Neural progenitor cell (in vitro differentiated cells): ENCODE measurements at regions not wholly inside any gene's neighbourhood (a gene's known extent, or its start where the extent isn't known, plus 50 kb on each side); places are given as distances from the start of the nearest gene placed in this dataset.

Experiments
- DNase-seq: peaks from one replicate; pipeline ENCODE4 v3.0.0-alpha.2; 2016; ENCODE audit warnings: low spot score
- H2AFZ ChIP-seq: fragments of 200-600 bp; sonication (generic); replicated peaks from 2 replicates; pipeline ENCODE4 v1.6.1; 2016; ENCODE audit warnings: antibody characterized with exemption
- H3F3A ChIP-seq: fragments of 200-600 bp; sonication (generic); 2 replicates; pipeline ENCODE4 v1.6.1; 2016; ENCODE audit warnings: antibody characterized with exemption, low read depth
- H3K27ac ChIP-seq: fragments of 200-600 bp; sonication (generic); 2 replicates; pipeline ENCODE4 v1.5.1; 2016; ENCODE audit warnings: mild to moderate bottlenecking
- H3K27me3 ChIP-seq: fragments of 200-600 bp; sonication (generic); 2 replicates; pipeline ENCODE4 v1.6.1; 2016; ENCODE audit warnings: mild to moderate bottlenecking, moderate library complexity
- H3K36me3 ChIP-seq: fragments of 200-600 bp; sonication (generic); 2 replicates; pipeline ENCODE4 v1.5.1; 2016
- H3K4me1 ChIP-seq: fragments of 200-600 bp; sonication (generic); 2 replicates; pipeline ENCODE4 v1.6.1; 2016; ENCODE audit warnings: mixed run types
- H3K4me2 ChIP-seq: fragments of 200-600 bp; sonication (generic); 2 replicates; pipeline ENCODE4 v1.6.1; 2016
- H3K4me3 ChIP-seq: fragments of 200-600 bp; sonication (generic); 2 replicates; pipeline ENCODE4 v1.5.1; 2016
- H3K79me2 ChIP-seq: fragments of 200-600 bp; sonication (generic); 2 replicates; pipeline ENCODE4 v1.6.1; 2016; ENCODE audit warnings: low read depth
- H3K9ac ChIP-seq: fragments of 200-600 bp; sonication (generic); 2 replicates; pipeline ENCODE4 v1.6.1; 2016
- H3K9me3 ChIP-seq: fragments of 200-600 bp; sonication (generic); 2 replicates; pipeline ENCODE4 v1.5.1; 2016; ENCODE audit warnings: low read depth
- H4K20me1 ChIP-seq: fragments of 200-600 bp; sonication (generic); 2 replicates; pipeline ENCODE4 v1.6.1; 2016; ENCODE audit warnings: low read depth
- H3K27ac Mint-ChIP-seq: 3 replicates; pipeline ENCODE4 v1.8.0; 2021; ENCODE audit warnings: mixed read lengths
- H3K27me3 Mint-ChIP-seq: 2 replicates; pipeline ENCODE4 v1.8.0; 2022; ENCODE audit warnings: low read depth, mild to moderate bottlenecking, inconsistent platforms, moderate library complexity, mixed read lengths; ENCODE audit not compliant: insufficient read depth
- H3K36me3 Mint-ChIP-seq: 3 replicates; pipeline ENCODE4 v1.8.0; 2021; ENCODE audit warnings: mixed read lengths
- H3K4me1 Mint-ChIP-seq: 3 replicates; pipeline ENCODE4 v1.8.0; 2021; ENCODE audit warnings: mixed read lengths
- H3K4me3 Mint-ChIP-seq: 3 replicates; pipeline ENCODE4 v1.8.0; 2021; ENCODE audit warnings: mild to moderate bottlenecking, moderate library complexity, mixed read lengths
- H3K9me3 Mint-ChIP-seq: 3 replicates; pipeline ENCODE4 v1.8.0; 2020; ENCODE audit warnings: mixed read lengths
- EZH2 ChIP-seq: fragments of 200-600 bp; sonication (generic); IDR thresholded peaks from 2 replicates; pipeline ENCODE4 v1.6.1; 2017; ENCODE audit warnings: antibody characterized with exemption, mild to moderate bottlenecking, moderate library complexity
- EZH2phosphoT487 ChIP-seq: fragments of 200-600 bp; sonication (generic); IDR thresholded peaks from 2 replicates; pipeline ENCODE4 v1.6.1; 2017; ENCODE audit warnings: antibody characterized with exemption
- TF ChIP-seq, protein P1 (sequence below): fragments of 200-600 bp; sonication (generic); IDR thresholded peaks from 2 replicates; pipeline ENCODE4 v1.5.1; 2017; ENCODE audit warnings: antibody characterized with exemption, mild to moderate bottlenecking

DNA sequence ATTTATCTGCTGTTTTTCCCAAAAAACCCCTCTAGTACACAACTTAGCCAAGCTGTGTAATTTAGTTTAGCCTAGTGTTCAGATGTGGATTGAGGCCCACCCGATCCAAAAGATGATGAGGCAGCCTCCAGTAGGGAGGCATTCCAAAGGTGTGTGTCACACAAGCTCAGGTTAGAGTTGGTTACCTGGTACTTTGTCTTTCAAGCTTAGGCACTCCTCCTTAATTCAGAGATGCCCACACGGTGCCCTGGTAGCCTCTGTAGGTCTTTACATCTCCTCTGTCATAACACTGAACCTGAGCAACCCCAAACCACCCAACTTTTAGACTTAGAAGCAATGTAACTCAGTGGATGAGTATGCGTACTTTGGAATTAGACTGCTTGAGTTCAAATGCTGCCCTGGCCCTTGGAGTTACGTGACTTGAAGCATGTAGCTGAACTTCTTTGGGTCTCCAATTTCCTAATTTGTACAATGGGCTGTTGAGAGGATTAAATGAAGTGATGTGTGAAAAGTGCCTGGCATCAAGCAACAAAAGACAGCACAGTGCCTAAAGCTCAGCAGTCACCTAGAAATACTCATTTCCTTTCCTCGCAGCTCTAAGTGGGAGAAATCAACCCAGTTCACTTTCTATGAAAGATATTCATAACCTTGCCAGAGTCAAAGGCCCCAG lies 284.6 kb upstream of the RARB start:
- H3K36me3 ChIP-seq: no peaks in the 10 kb centered on the region
- DNase-seq: peak; percentile 22
- no peak overlapping the region for H3K4me3 ChIP-seq
- H3K9me3 Mint-ChIP-seq: peaks cover 5% of the 10 kb centered on the region
- H3K9ac ChIP-seq: no peak overlapping the region
- no peaks in the 10 kb centered on the region for H3K79me2 ChIP-seq
- no peak overlapping the region for H3K4me3 Mint-ChIP-seq
- H3K27ac ChIP-seq: no peak overlapping the region
- H3K4me2 ChIP-seq: no peak overlapping the region
- H3K27me3 Mint-ChIP-seq: peaks cover 5% of the 10 kb centered on the region
- H4K20me1 ChIP-seq: no peaks in the 10 kb centered on the region
- no peak overlapping the region for H2AFZ ChIP-seq
- H3K27ac Mint-ChIP-seq: no peak overlapping the region
- H3K36me3 Mint-ChIP-seq: peaks cover 3% of the 10 kb centered on the region
- no peaks in the 10 kb centered on the region for H3F3A ChIP-seq
- H3K9me3 ChIP-seq: no peaks in the 10 kb centered on the region
- H3K4me1 Mint-ChIP-seq: no peaks in the 10 kb centered on the region
- no peaks in the 10 kb centered on the region for H3K27me3 ChIP-seq
- no peak for TF ChIP-seq EZH2phosphoT487
- H3K4me1 ChIP-seq: peaks cover 6% of the 10 kb centered on the region

DNA sequence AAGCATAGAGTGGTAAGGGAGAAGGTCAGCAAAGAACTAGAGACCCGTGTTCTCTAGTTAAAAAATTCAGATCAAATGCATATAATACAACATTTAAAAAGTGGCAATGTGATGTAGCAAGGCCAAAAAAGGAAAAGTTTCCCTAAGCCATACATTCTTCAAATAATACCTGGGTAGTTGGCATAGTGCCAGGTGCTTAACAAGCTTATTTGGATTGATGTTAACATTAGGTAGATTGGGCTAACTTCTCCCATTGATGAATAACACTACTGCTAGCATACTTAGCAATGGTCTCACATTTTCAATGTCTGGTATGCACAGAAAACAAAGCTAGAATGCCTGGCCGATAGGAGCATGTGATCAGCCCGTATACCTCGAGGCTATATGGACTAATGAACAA lies 283.6 kb upstream of the RARB start:
- Histone ChIP-seq H3K36me3 (no peaks in the 10 kb centered on the region), H3K9me3 (no peaks in the 10 kb centered on the region), H2AFZ (no peak overlapping the region), H3K79me2 (no peaks in the 10 kb centered on the region), H3K4me1 (peaks cover 6% of the 10 kb centered on the region), H3K4me2 (no peak overlapping the region), H3K27me3 (no peaks in the 10 kb centered on the region), H3K27ac (no peak overlapping the region), H3K9ac (no peak overlapping the region), H3F3A (no peaks in the 10 kb centered on the region), H3K4me3 (no peak overlapping the region), H4K20me1 (no peaks in the 10 kb centered on the region)
- no peak overlapping the region for H3K4me3 Mint-ChIP-seq
- TF ChIP-seq EZH2: no peak
- TF ChIP-seq, protein P1, sequence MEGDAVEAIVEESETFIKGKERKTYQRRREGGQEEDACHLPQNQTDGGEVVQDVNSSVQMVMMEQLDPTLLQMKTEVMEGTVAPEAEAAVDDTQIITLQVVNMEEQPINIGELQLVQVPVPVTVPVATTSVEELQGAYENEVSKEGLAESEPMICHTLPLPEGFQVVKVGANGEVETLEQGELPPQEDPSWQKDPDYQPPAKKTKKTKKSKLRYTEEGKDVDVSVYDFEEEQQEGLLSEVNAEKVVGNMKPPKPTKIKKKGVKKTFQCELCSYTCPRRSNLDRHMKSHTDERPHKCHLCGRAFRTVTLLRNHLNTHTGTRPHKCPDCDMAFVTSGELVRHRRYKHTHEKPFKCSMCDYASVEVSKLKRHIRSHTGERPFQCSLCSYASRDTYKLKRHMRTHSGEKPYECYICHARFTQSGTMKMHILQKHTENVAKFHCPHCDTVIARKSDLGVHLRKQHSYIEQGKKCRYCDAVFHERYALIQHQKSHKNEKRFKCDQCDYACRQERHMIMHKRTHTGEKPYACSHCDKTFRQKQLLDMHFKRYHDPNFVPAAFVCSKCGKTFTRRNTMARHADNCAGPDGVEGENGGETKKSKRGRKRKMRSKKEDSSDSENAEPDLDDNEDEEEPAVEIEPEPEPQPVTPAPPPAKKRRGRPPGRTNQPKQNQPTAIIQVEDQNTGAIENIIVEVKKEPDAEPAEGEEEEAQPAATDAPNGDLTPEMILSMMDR: no peak
- TF ChIP-seq EZH2phosphoT487: no peak
- peaks cover 5% of the 10 kb centered on the region for H3K27me3 Mint-ChIP-seq
- no peak for DNase-seq
- no peaks in the 10 kb centered on the region for H3K4me1 Mint-ChIP-seq
- H3K9me3 Mint-ChIP-seq: peaks cover 5% of the 10 kb centered on the region
- peaks cover 3% of the 10 kb centered on the region for H3K36me3 Mint-ChIP-seq
- H3K27ac Mint-ChIP-seq: no peak overlapping the region

GRCh38 chr3:25145176-25145575 lies 282.9 kb upstream of the RARB start:
- Mint-ChIP-seq H3K36me3 (peaks cover 3% of the 10 kb centered on the region), H3K9me3 (peaks cover 5% of the 10 kb centered on the region), H3K27ac (no peak overlapping the region), H3K4me3 (no peak overlapping the region), H3K27me3 (peaks cover 5% of the 10 kb centered on the region), H3K4me1 (no peaks in the 10 kb centered on the region)
- Histone ChIP-seq H3K4me1 (peaks cover 9% of the 10 kb centered on the region), H3K4me2 (no peak overlapping the region), H3K9me3 (no peaks in the 10 kb centered on the region), H4K20me1 (no peaks in the 10 kb centered on the region), H3K9ac (no peak overlapping the region), H2AFZ (peak overlapping the region; percentile 56), H3K79me2 (no peaks in the 10 kb centered on the region), H3K4me3 (no peak overlapping the region), H3K27ac (no peak overlapping the region), H3K36me3 (no peaks in the 10 kb centered on the region), H3K27me3 (no peaks in the 10 kb centered on the region), H3F3A (no peaks in the 10 kb centered on the region)
- DNase-seq: no peak
- TF ChIP-seq EZH2 (no peak), EZH2phosphoT487 (no peak)
- TF ChIP-seq, protein P1: no peak

DNA sequence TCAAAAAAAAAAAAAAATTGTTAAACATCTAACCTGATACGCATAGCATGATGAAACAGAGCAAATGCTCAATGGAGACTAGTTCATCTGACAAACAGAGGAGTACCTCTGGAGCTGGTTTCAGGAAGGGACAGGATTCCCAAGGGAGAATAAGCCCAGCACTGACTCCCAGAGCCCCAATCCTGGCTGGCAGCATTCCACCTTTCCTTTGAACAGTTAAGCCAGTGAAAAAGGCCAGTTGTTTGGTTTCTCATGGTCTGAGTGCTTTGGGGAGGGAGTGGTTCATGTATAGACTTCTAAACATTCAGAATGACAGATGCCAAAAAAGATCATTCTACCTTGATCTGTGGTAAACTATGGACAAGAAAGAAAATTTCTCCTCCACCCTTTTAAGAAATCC lies 277.9 kb upstream of the RARB start:
- no peak overlapping the region for H3K4me3 Mint-ChIP-seq
- H3K4me1 Mint-ChIP-seq: peaks cover 13% of the 10 kb centered on the region

More for the DNA sequence above, 277.9 kb upstream of the RARB start:
- Mint-ChIP-seq H3K27me3 (peaks cover 5% of the 10 kb centered on the region), H3K36me3 (peaks cover 3% of the 10 kb centered on the region), H3K27ac (no peak overlapping the region), H3K9me3 (peaks cover 5% of the 10 kb centered on the region)
- H3K9ac ChIP-seq: no peak overlapping the region
- H3K36me3 ChIP-seq: no peaks in the 10 kb centered on the region
- no peaks in the 10 kb centered on the region for H3K9me3 ChIP-seq
- no peaks in the 10 kb centered on the region for H4K20me1 ChIP-seq
- DNase-seq: peak; percentile 12
- no peaks in the 10 kb centered on the region for H3K79me2 ChIP-seq
- no peak overlapping the region for H3K4me3 ChIP-seq
- no peaks in the 10 kb centered on the region for H3K27me3 ChIP-seq
- no peak overlapping the region for H3K27ac ChIP-seq
- H3F3A ChIP-seq: peaks cover 7% of the 10 kb centered on the region
- peaks cover 25% of the 10 kb centered on the region for H3K4me1 ChIP-seq
- no peak overlapping the region for H3K4me2 ChIP-seq
- peak overlapping the region; percentile 70 for H2AFZ ChIP-seq
- TF ChIP-seq, protein P1: no peak
- TF ChIP-seq EZH2 (no peak), EZH2phosphoT487 (no peak)
